ENCODE measurements at regions not wholly inside any gene's neighbourhood (a gene's known extent, or its start where the extent isn't known, plus 50 kb on each side); places are given as distances from the start of the nearest gene placed in this dataset.

DNA sequence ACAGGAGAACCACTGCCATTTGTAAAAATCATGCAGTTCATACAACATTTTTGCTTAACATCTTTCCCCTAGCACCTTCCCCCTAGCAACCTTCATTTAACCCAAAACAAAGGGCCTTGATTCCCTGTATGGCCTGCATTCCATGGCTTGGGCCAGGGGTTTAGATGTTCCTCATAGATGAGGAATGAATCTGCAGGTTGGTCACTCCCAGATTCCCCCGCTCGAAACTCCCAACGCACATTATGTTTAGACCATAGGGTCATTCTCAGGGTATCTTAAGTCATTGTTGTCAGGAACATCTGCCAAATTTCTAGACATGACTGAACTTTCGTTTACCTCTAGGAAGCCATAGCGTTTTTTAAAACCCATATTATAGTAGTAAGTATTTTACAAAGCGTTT, 282.2 kb upstream of the VLDLR start:
- CTCF ChIA-PET, result no interaction called here
- no peaks in the 10 kb centered on the region for H3K36me3 ChIP-seq (ENCODE audit: control insufficient read depth in 2 of 2, insufficient read depth in 2 of 2, low read length in 1 of 2)
- ATAC-seq (no peak), FAIRE-seq (no peak), DNase-seq (ENCODE audit: low read depth, low spot score) (no peak)
- H3K4me3 ChIP-seq, result no peak overlapping the region
- SMC1A ChIA-PET (ENCODE audit: uncharacterized antibody, unreplicated experiment), result no interaction called here
- no peak for TF ChIP-seq CEBPZ (IDR thresholded peaks at IDR 0.05; ENCODE audit: low read depth, low read length)
- TF ChIP-seq POLR2AphosphoS2 (IDR thresholded peaks at IDR 0.05; ENCODE audit: low read depth, low read length), result no peak
- no peak for TF ChIP-seq ELK1 (IDR thresholded peaks at IDR 0.05; ENCODE audit: low read depth, low read length)
- no peak for TF ChIP-seq JUND (IDR thresholded peaks at IDR 0.05; ENCODE audit: low read depth, low read length)
- no peak for TF ChIP-seq IRF4 (IDR thresholded peaks at IDR 0.05; ENCODE audit: low read depth, low read length)
- no peak for TF ChIP-seq NR2C1 (IDR thresholded peaks at IDR 0.05)
- no peaks in the 10 kb centered on the region for H3K4me1 ChIP-seq (ENCODE audit: control insufficient read depth, insufficient read depth, low read length)
- no peaks in the 10 kb centered on the region for H3K9me3 ChIP-seq (replicated peaks; ENCODE audit: control insufficient read depth, insufficient read depth, low read length)
- intact Hi-C loops (cut with micrococcal nuclease; ENCODE audit: unreplicated experiment), result no loop called here
- no peak overlapping the region for H2AFZ ChIP-seq (ENCODE audit: control insufficient read depth, low read depth, low read length)
- POLR2A ChIA-PET, result no interaction called here
- RAD21 ChIA-PET (ENCODE audit: unreplicated experiment), result no interaction called here
- no peak overlapping the region for H3K27ac ChIP-seq (ENCODE audit: control insufficient read depth, insufficient read depth)
- in situ Hi-C loops (cut with MboI), result no loop called here
- 47% methylated on average over 6 of the region's 6 CpGs for WGBS (ENCODE audit: insufficient coverage, insufficient replicate concordance, low lambda C conversion rate, missing lambda C conversion rate)
- no TSS peak for BruUV-seq (replicated peaks)
- H3K27me3 ChIP-seq (replicated peaks in 1 of 2; ENCODE audit: control insufficient read depth in 2 of 2, insufficient read depth in 2 of 2, low read length in 1 of 2), result no peaks in the 10 kb centered on the region
- no peaks in the 10 kb centered on the region for H4K20me1 ChIP-seq (ENCODE audit: control insufficient read depth, insufficient read depth)
- H3K79me2 ChIP-seq (ENCODE audit: control insufficient read depth, insufficient read depth, low read length), result no peaks in the 10 kb centered on the region
- no peak overlapping the region for H3K4me2 ChIP-seq (ENCODE audit: control insufficient read depth, insufficient read depth)
- H3K9ac ChIP-seq (ENCODE audit: control insufficient read depth, insufficient read depth, low read length), result no peak overlapping the region
